ENCODE measurements at regions not wholly inside any gene's neighbourhood (a gene's known extent, or its start where the extent isn't known, plus 50 kb on each side); places are given as distances from the start of the nearest gene placed in this dataset.

- H3K27me3 ChIP-seq (ENCODE audit: control insufficient read depth in 2 of 2, insufficient read depth in 2 of 2, low read length in 2 of 2), result no peaks in the 10 kb centered on the region
- no peaks in the 10 kb centered on the region for H3K36me3 ChIP-seq (ENCODE audit: control insufficient read depth in 2 of 2, insufficient read depth in 2 of 2, low read length in 2 of 2)
- peaks cover 9 to 25% of the 10 kb centered on the region in 2 donors for H3K4me1 ChIP-seq (ENCODE audit: control insufficient read depth in 2 of 2, insufficient read depth in 2 of 2, low read length in 2 of 2)
- H3K4me3 ChIP-seq (ENCODE audit: low read length in 2 of 2), result no peak overlapping the region
- no peak overlapping the region for H3K27ac ChIP-seq (ENCODE audit: low read depth in 2 of 2, low read length in 2 of 2)
- H3K9ac ChIP-seq (ENCODE audit: low read depth in 1 of 2, low read length in 2 of 2), result no peak overlapping the region
- H3K9me3 ChIP-seq (ENCODE audit: control insufficient read depth in 2 of 2, low read length in 2 of 2), result no peaks in the 10 kb centered on the region
Observed at GRCh38 chr1:47561523-47562007, 123.7 kb downstream of the FOXD2 start.

GRCh38 chr1:47562147-47562546 is 124.3 kb downstream of the FOXD2 start:
- Histone ChIP-seq H3K9me3 (ENCODE audit: control insufficient read depth in 2 of 2, low read length in 2 of 2) (no peaks in the 10 kb centered on the region), H3K4me1 (ENCODE audit: control insufficient read depth in 2 of 2, insufficient read depth in 2 of 2, low read length in 2 of 2) (peaks cover 8 to 25% of the 10 kb centered on the region in 2 donors), H3K27me3 (ENCODE audit: control insufficient read depth in 2 of 2, insufficient read depth in 2 of 2, low read length in 2 of 2) (no peaks in the 10 kb centered on the region), H3K36me3 (ENCODE audit: control insufficient read depth in 2 of 2, insufficient read depth in 2 of 2, low read length in 2 of 2) (no peaks in the 10 kb centered on the region), H3K4me3 (ENCODE audit: low read length in 2 of 2) (no peak overlapping the region), H3K27ac (ENCODE audit: low read depth in 2 of 2, low read length in 2 of 2) (no peak overlapping the region), H3K9ac (ENCODE audit: low read depth in 1 of 2, low read length in 2 of 2) (no peak overlapping the region)

- Histone ChIP-seq H3K9ac (ENCODE audit: low read depth in 1 of 2, low read length in 2 of 2) (no peak overlapping the region), H3K4me1 (ENCODE audit: control insufficient read depth in 2 of 2, insufficient read depth in 2 of 2, low read length in 2 of 2) (peaks cover 8 to 23% of the 10 kb centered on the region in 2 donors), H3K9me3 (ENCODE audit: control insufficient read depth in 2 of 2, low read length in 2 of 2) (no peaks in the 10 kb centered on the region), H3K27ac (ENCODE audit: low read depth in 2 of 2, low read length in 2 of 2) (no peak overlapping the region), H3K27me3 (ENCODE audit: control insufficient read depth in 2 of 2, insufficient read depth in 2 of 2, low read length in 2 of 2) (no peaks in the 10 kb centered on the region), H3K36me3 (ENCODE audit: control insufficient read depth in 2 of 2, insufficient read depth in 2 of 2, low read length in 2 of 2) (no peaks in the 10 kb centered on the region), H3K4me3 (ENCODE audit: low read length in 2 of 2) (no peak overlapping the region)
Observed at GRCh38 chr1:47562799-47563198, 125.0 kb downstream of the FOXD2 start.

- no peak overlapping the region for H3K4me3 ChIP-seq (ENCODE audit: low read length in 2 of 2)
- no peak overlapping the region for H3K27ac ChIP-seq (ENCODE audit: low read depth in 2 of 2, low read length in 2 of 2)
- H3K27me3 ChIP-seq (ENCODE audit: control insufficient read depth in 2 of 2, insufficient read depth in 2 of 2, low read length in 2 of 2), result no peaks in the 10 kb centered on the region
- H3K36me3 ChIP-seq (ENCODE audit: control insufficient read depth in 2 of 2, insufficient read depth in 2 of 2, low read length in 2 of 2), result no peaks in the 10 kb centered on the region
- no peak overlapping the region for H3K9ac ChIP-seq (ENCODE audit: low read depth in 1 of 2, low read length in 2 of 2)
- H3K4me1 ChIP-seq (ENCODE audit: control insufficient read depth in 2 of 2, insufficient read depth in 2 of 2, low read length in 2 of 2), result peaks cover 8 to 19% of the 10 kb centered on the region in 2 donors
- no peaks in the 10 kb centered on the region for H3K9me3 ChIP-seq (ENCODE audit: control insufficient read depth in 2 of 2, low read length in 2 of 2)
Observed at GRCh38 chr1:47563201-47563600, 125.4 kb downstream of the FOXD2 start.

GRCh38 chr1:47564570-47564969 is 126.7 kb downstream of the FOXD2 start:
- Histone ChIP-seq H3K27me3 (ENCODE audit: control insufficient read depth in 2 of 2, insufficient read depth in 2 of 2, low read length in 2 of 2) (no peaks in the 10 kb centered on the region), H3K9ac (ENCODE audit: low read depth in 1 of 2, low read length in 2 of 2) (no peak overlapping the region), H3K4me3 (ENCODE audit: low read length in 2 of 2) (no peak overlapping the region), H3K36me3 (ENCODE audit: control insufficient read depth in 2 of 2, insufficient read depth in 2 of 2, low read length in 2 of 2) (no peaks in the 10 kb centered on the region), H3K4me1 (ENCODE audit: control insufficient read depth in 2 of 2, insufficient read depth in 2 of 2, low read length in 2 of 2) (peaks cover 7 to 9% of the 10 kb centered on the region in 2 donors), H3K27ac (ENCODE audit: low read depth in 2 of 2, low read length in 2 of 2) (no peak overlapping the region), H3K9me3 (ENCODE audit: control insufficient read depth in 2 of 2, low read length in 2 of 2) (no peaks in the 10 kb centered on the region)

GRCh38 chr1:47565092-47565491 is 127.2 kb downstream of the FOXD2 start:
- Histone ChIP-seq H3K27me3 (ENCODE audit: control insufficient read depth in 2 of 2, insufficient read depth in 2 of 2, low read length in 2 of 2) (no peaks in the 10 kb centered on the region), H3K4me3 (ENCODE audit: low read length in 2 of 2) (no peak overlapping the region), H3K9me3 (ENCODE audit: control insufficient read depth in 2 of 2, low read length in 2 of 2) (no peaks in the 10 kb centered on the region), H3K27ac (ENCODE audit: low read depth in 2 of 2, low read length in 2 of 2) (no peak overlapping the region), H3K36me3 (ENCODE audit: control insufficient read depth in 2 of 2, insufficient read depth in 2 of 2, low read length in 2 of 2) (no peaks in the 10 kb centered on the region), H3K4me1 (ENCODE audit: control insufficient read depth in 2 of 2, insufficient read depth in 2 of 2, low read length in 2 of 2) (peaks cover 2 to 4% of the 10 kb centered on the region in 2 donors), H3K9ac (ENCODE audit: low read depth in 1 of 2, low read length in 2 of 2) (no peak overlapping the region)

- Histone ChIP-seq H3K27ac (ENCODE audit: low read depth in 2 of 2, low read length in 2 of 2) (no peak overlapping the region), H3K9ac (ENCODE audit: low read depth in 1 of 2, low read length in 2 of 2) (no peak overlapping the region), H3K4me1 (ENCODE audit: control insufficient read depth in 2 of 2, insufficient read depth in 2 of 2, low read length in 2 of 2) (peaks cover 0 to 4% of the 10 kb centered on the region in 2 donors), H3K9me3 (ENCODE audit: control insufficient read depth in 2 of 2, low read length in 2 of 2) (no peaks in the 10 kb centered on the region), H3K4me3 (ENCODE audit: low read length in 2 of 2) (no peak overlapping the region), H3K36me3 (ENCODE audit: control insufficient read depth in 2 of 2, insufficient read depth in 2 of 2, low read length in 2 of 2) (no peaks in the 10 kb centered on the region), H3K27me3 (ENCODE audit: control insufficient read depth in 2 of 2, insufficient read depth in 2 of 2, low read length in 2 of 2) (no peaks in the 10 kb centered on the region)
Observed at GRCh38 chr1:47565676-47566075, 127.8 kb downstream of the FOXD2 start.

- H3K9ac ChIP-seq (ENCODE audit: low read depth in 1 of 2, low read length in 2 of 2), result no peak overlapping the region
- H3K4me1 ChIP-seq (ENCODE audit: control insufficient read depth in 2 of 2, insufficient read depth in 2 of 2, low read length in 2 of 2), result no peaks in the 10 kb centered on the region
- no peak overlapping the region for H3K27ac ChIP-seq (ENCODE audit: low read depth in 2 of 2, low read length in 2 of 2)
- H3K36me3 ChIP-seq (ENCODE audit: control insufficient read depth in 2 of 2, insufficient read depth in 2 of 2, low read length in 2 of 2), result no peaks in the 10 kb centered on the region
- no peaks in the 10 kb centered on the region for H3K27me3 ChIP-seq (ENCODE audit: control insufficient read depth in 2 of 2, insufficient read depth in 2 of 2, low read length in 2 of 2)
- no peaks in the 10 kb centered on the region for H3K9me3 ChIP-seq (ENCODE audit: control insufficient read depth in 2 of 2, low read length in 2 of 2)
- H3K4me3 ChIP-seq (ENCODE audit: low read length in 2 of 2), result no peak overlapping the region
Observed at GRCh38 chr1:47568763-47569162, 130.9 kb downstream of the FOXD2 start.

GRCh38 chr1:47569261-47569660 is 131.4 kb downstream of the FOXD2 start:
- Histone ChIP-seq H3K27ac (ENCODE audit: low read depth in 2 of 2, low read length in 2 of 2) (no peak overlapping the region), H3K36me3 (ENCODE audit: control insufficient read depth in 2 of 2, insufficient read depth in 2 of 2, low read length in 2 of 2) (no peaks in the 10 kb centered on the region), H3K4me3 (ENCODE audit: low read length in 2 of 2) (no peak overlapping the region), H3K4me1 (ENCODE audit: control insufficient read depth in 2 of 2, insufficient read depth in 2 of 2, low read length in 2 of 2) (no peaks in the 10 kb centered on the region), H3K9me3 (ENCODE audit: control insufficient read depth in 2 of 2, low read length in 2 of 2) (no peaks in the 10 kb centered on the region), H3K27me3 (ENCODE audit: control insufficient read depth in 2 of 2, insufficient read depth in 2 of 2, low read length in 2 of 2) (no peaks in the 10 kb centered on the region), H3K9ac (ENCODE audit: low read depth in 1 of 2, low read length in 2 of 2) (no peak overlapping the region)

GRCh38 chr1:47569681-47570470 is 132.0 kb downstream of the FOXD2 start:
- Histone ChIP-seq H3K4me3 (ENCODE audit: low read length in 2 of 2) (no peak overlapping the region), H3K9me3 (ENCODE audit: control insufficient read depth in 2 of 2, low read length in 2 of 2) (no peaks in the 10 kb centered on the region), H3K27me3 (ENCODE audit: control insufficient read depth in 2 of 2, insufficient read depth in 2 of 2, low read length in 2 of 2) (no peaks in the 10 kb centered on the region), H3K36me3 (ENCODE audit: control insufficient read depth in 2 of 2, insufficient read depth in 2 of 2, low read length in 2 of 2) (no peaks in the 10 kb centered on the region), H3K9ac (ENCODE audit: low read depth in 1 of 2, low read length in 2 of 2) (no peak overlapping the region), H3K4me1 (ENCODE audit: control insufficient read depth in 2 of 2, insufficient read depth in 2 of 2, low read length in 2 of 2) (no peaks in the 10 kb centered on the region), H3K27ac (ENCODE audit: low read depth in 2 of 2, low read length in 2 of 2) (no peak overlapping the region)
